PC-9 (cell line): ENCODE measurements at regions not wholly inside any gene's neighbourhood (a gene's known extent, or its start where the extent isn't known, plus 50 kb on each side); places are given as distances from the start of the nearest gene placed in this dataset.

Experiments used
- BruUV-seq: library from RNA; stranded (reverse); fragments of 400-500 nt; replicated peaks from 2 replicates; lab custom pipeline; 2021; lab: Mats Ljungman, UMichigan
- CTCF ChIA-PET: fragments of 300-600 bp; sonication (Branson Sonifier 250); formaldehyde crosslinking; loops from one replicate; lab custom pipeline; 2022; ENCODE audit warnings: antibody characterized with exemption; lab: Charles Lee
- POLR2A ChIA-PET: fragments of 300-600 bp; sonication (Branson Sonifier 250); formaldehyde crosslinking; loops from one replicate; lab custom pipeline; 2022; ENCODE audit warnings: antibody characterized with exemption; ENCODE audit not compliant: unreplicated experiment; lab: Charles Lee
- DNase-seq, 2 experiments: peaks; one replicate each; pipeline versions ENCODE4 v3.0.0 to v3.0.0-alpha.2; 2015 to 2022; ENCODE audit warnings: mixed read lengths in 1 of 2
- H2AFZ ChIP-seq: fragments of 200-600 bp; sonication (generic); 2 replicates; pipeline ENCODE4 v1.8.1; 2017; ENCODE audit warnings: antibody characterized with exemption
- H3F3A ChIP-seq: fragments of 200-600 bp; sonication (generic); 2 replicates; pipeline ENCODE4 v1.8.1; 2017; ENCODE audit warnings: antibody characterized with exemption, mild to moderate bottlenecking, low read depth; ENCODE audit not compliant: insufficient read depth
- H3K27ac ChIP-seq: fragments of 200-600 bp; sonication (generic); 2 replicates; pipeline ENCODE4 v1.6.1; 2016; ENCODE audit warnings: mixed run types
- H3K27me3 ChIP-seq: fragments of 200-600 bp; sonication (generic); 2 replicates; pipeline ENCODE4 v1.6.1; 2016; ENCODE audit warnings: low read depth, mixed run types; ENCODE audit not compliant: insufficient read depth
- H3K36me3 ChIP-seq: fragments of 200-600 bp; sonication (generic); 2 replicates; pipeline ENCODE4 v1.6.1; 2016; ENCODE audit warnings: low read depth, mixed run types
- H3K4me1 ChIP-seq: fragments of 200-600 bp; sonication (generic); replicated peaks from 2 replicates; pipeline ENCODE4 v1.6.1; 2016; ENCODE audit warnings: mixed run types; ENCODE audit not compliant: insufficient read depth
- H3K4me2 ChIP-seq: fragments of 200-600 bp; sonication (generic); 2 replicates; pipeline ENCODE4 v1.6.1; 2017; ENCODE audit warnings: mixed run types
- H3K4me3 ChIP-seq: fragments of 200-600 bp; sonication (generic); 2 replicates; pipeline ENCODE4 v1.6.1; 2016; ENCODE audit warnings: mixed run types
- H3K79me2 ChIP-seq: fragments of 200-600 bp; sonication (generic); 2 replicates; pipeline ENCODE4 v1.6.1; 2017; ENCODE audit warnings: low read depth, mixed run types
- H3K9me2 ChIP-seq: fragments of 200-600 bp; sonication (generic); 2 replicates; pipeline ENCODE4 v1.8.1; 2017; ENCODE audit warnings: mild to moderate bottlenecking; ENCODE audit not compliant: insufficient read depth
- H3K9me3 ChIP-seq: fragments of 200-600 bp; sonication (generic); 2 replicates; pipeline ENCODE4 v1.8.1; 2016; ENCODE audit warnings: low read depth; ENCODE audit not compliant: insufficient read depth
- H4K20me1 ChIP-seq: fragments of 200-600 bp; sonication (generic); 2 replicates; pipeline ENCODE4 v1.8.1; 2017; ENCODE audit not compliant: insufficient read depth
- CTCF ChIP-seq: fragments of 200-600 bp; sonication (generic); conservative IDR thresholded peaks from 2 replicates; pipeline ENCODE4 v1.6.1; 2017; ENCODE audit warnings: mixed run types, antibody characterized with exemption, mild to moderate bottlenecking, moderate library complexity
- EZH2 ChIP-seq: fragments of 200-600 bp; sonication (generic); IDR thresholded peaks from 2 replicates; pipeline ENCODE4 v1.8.0; 2017; ENCODE audit warnings: antibody characterized with exemption, low read depth
- intact Hi-C: fragments of 100-400 bp; cut with micrococcal nuclease; formaldehyde crosslinking; loops from one replicate; pipeline ENCODE4 v1.10.0; 2022; ENCODE audit not compliant: unreplicated experiment

GRCh38 chr10:33774857-33775256 lies 440.4 kb upstream of the NRP1 start:
- CTCF ChIA-PET = interaction anchor here (0.6 kb wide), 1 partner anchor 220 kb away, joined by 3 read pairs; no protein-coding TSS in a partner anchor
- Histone ChIP-seq H3K27ac (no peak overlapping the region), H3K36me3 (no peaks in the 10 kb centered on the region), H3K79me2 (no peaks in the 10 kb centered on the region), H3F3A (no peaks in the 10 kb centered on the region), H3K4me2 (no peak overlapping the region), H4K20me1 (no peaks in the 10 kb centered on the region), H3K4me3 (no peak overlapping the region), H2AFZ (no peak overlapping the region), H3K9me2 (no peaks in the 10 kb centered on the region), H3K9me3 (no peaks in the 10 kb centered on the region), H3K4me1 (no peaks in the 10 kb centered on the region), H3K27me3 (no peaks in the 10 kb centered on the region)
- intact Hi-C loops = no loop called here
- no TSS peak for BruUV-seq
- TF ChIP-seq EZH2 = no peak
- TF ChIP-seq CTCF = no peak
- POLR2A ChIA-PET = no interaction called here
- no peak for DNase-seq

- CTCF ChIA-PET = interaction anchor here (0.6 kb wide), 1 partner anchor 221 kb away, joined by 3 read pairs; no protein-coding TSS in a partner anchor
- H4K20me1 ChIP-seq = no peaks in the 10 kb centered on the region
- H3K4me3 ChIP-seq = no peak overlapping the region
- H3K27ac ChIP-seq = no peak overlapping the region
- no peaks in the 10 kb centered on the region for H3K36me3 ChIP-seq
- no peaks in the 10 kb centered on the region for H3K9me2 ChIP-seq
- BruUV-seq = no TSS peak
- intact Hi-C loops = no loop called here
- H2AFZ ChIP-seq = no peak overlapping the region
- no peaks in the 10 kb centered on the region for H3K4me1 ChIP-seq
- no peaks in the 10 kb centered on the region for H3F3A ChIP-seq
- H3K9me3 ChIP-seq = no peaks in the 10 kb centered on the region
- TF ChIP-seq EZH2 (no peak), CTCF (no peak)
- no peak for DNase-seq
- no peak overlapping the region for H3K4me2 ChIP-seq
- no peaks in the 10 kb centered on the region for H3K27me3 ChIP-seq
- POLR2A ChIA-PET = no interaction called here
- H3K79me2 ChIP-seq = no peaks in the 10 kb centered on the region
Measured at GRCh38 chr10:33773886-33774480, 439.5 kb upstream of the NRP1 start.

- Histone ChIP-seq H3F3A (no peaks in the 10 kb centered on the region), H2AFZ (no peak overlapping the region), H3K9me2 (no peaks in the 10 kb centered on the region), H3K79me2 (no peaks in the 10 kb centered on the region), H3K4me3 (no peak overlapping the region), H4K20me1 (no peaks in the 10 kb centered on the region), H3K27me3 (no peaks in the 10 kb centered on the region), H3K27ac (no peak overlapping the region), H3K4me2 (no peak overlapping the region), H3K36me3 (no peaks in the 10 kb centered on the region), H3K4me1 (no peaks in the 10 kb centered on the region), H3K9me3 (no peaks in the 10 kb centered on the region)
- POLR2A ChIA-PET = no interaction called here
- BruUV-seq = no TSS peak
- no peak for DNase-seq
- intact Hi-C loops = no loop called here
- TF ChIP-seq EZH2 (no peak), CTCF (no peak)
- CTCF ChIA-PET = no interaction called here
Measured at GRCh38 chr10:33773253-33773573, 438.7 kb upstream of the NRP1 start.
